ENCODE measurements at regions not wholly inside any gene's neighbourhood (a gene's known extent, or its start where the extent isn't known, plus 50 kb on each side); places are given as distances from the start of the nearest gene placed in this dataset.

GRCh38 chr3:14266361-14266760 is 87.7 kb downstream of the LSM3 start:
- TF ChIP-seq, protein P1, sequence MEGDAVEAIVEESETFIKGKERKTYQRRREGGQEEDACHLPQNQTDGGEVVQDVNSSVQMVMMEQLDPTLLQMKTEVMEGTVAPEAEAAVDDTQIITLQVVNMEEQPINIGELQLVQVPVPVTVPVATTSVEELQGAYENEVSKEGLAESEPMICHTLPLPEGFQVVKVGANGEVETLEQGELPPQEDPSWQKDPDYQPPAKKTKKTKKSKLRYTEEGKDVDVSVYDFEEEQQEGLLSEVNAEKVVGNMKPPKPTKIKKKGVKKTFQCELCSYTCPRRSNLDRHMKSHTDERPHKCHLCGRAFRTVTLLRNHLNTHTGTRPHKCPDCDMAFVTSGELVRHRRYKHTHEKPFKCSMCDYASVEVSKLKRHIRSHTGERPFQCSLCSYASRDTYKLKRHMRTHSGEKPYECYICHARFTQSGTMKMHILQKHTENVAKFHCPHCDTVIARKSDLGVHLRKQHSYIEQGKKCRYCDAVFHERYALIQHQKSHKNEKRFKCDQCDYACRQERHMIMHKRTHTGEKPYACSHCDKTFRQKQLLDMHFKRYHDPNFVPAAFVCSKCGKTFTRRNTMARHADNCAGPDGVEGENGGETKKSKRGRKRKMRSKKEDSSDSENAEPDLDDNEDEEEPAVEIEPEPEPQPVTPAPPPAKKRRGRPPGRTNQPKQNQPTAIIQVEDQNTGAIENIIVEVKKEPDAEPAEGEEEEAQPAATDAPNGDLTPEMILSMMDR (IDR thresholded peaks at IDR 0.05), result no peak
- TF ChIP-seq POLR2A (IDR thresholded peaks at IDR 0.05), result no peak

Data from ovary (tissue), 3 donors.